Kidney capillary endothelial cell (primary cell): ENCODE measurements at regions not wholly inside any gene's neighbourhood (a gene's known extent, or its start where the extent isn't known, plus 50 kb on each side); places are given as distances from the start of the nearest gene placed in this dataset.
"Not testable (repeated sequence)": the region's sequence is repeated elsewhere in the genome, so short reads cannot be mapped to it uniquely, and the experiment has no call there.

Experiments
- DNase-seq: peaks from one replicate; pipeline ENCODE4 v3.0.0-alpha.2; 2018; ENCODE audit warnings: low spot score

GRCh38 chrX:65971151-65971550, 68.7 kb downstream of the VSIG4 start:
- DNase-seq, result no peak

DNA sequence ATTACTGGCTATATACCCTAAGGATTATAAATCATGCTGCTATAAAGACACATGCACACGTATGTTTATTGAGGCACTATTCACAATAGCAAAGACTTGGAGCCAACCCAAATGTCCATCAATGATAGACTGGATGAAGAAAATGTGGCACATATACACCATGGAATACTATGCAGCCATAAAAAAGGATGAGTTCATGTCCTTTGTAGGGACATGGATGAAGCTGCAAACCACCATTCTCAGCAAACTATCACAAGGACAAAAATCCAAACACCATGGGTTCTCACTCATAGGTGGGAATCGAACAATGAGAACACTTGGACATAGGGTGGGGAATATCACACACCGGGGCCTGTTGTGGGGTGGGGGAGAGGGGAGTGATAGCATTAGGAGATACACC, 72.7 kb downstream of the VSIG4 start:
- not testable (repeated sequence) for DNase-seq

DNA sequence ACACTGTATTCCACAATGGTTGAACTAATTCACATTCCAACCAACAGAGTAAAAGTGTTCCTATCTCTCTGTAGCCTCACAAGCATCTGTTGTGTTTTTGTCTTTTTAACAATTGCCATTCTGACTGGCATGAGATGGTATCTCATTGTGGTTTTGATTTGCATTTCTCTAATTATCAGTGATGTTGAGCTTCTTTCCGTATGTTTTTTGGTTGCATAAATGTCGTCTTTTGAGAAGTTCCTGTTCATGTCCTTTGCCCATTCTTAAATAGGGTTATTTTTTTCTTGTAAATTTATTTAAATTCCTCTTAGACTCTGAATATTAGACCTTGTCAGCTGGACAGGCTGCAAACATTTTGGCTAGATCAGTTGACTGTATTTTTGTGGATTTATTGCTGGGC, 78.2 kb downstream of the VSIG4 start:
- no peak for DNase-seq

GRCh38 chrX:65948103-65948502, 91.8 kb downstream of the VSIG4 start:
- no peak for DNase-seq

GRCh38 chrX:65941775-65942174, 98.1 kb downstream of the VSIG4 start:
- no peak for DNase-seq

GRCh38 chrX:65933085-65933589, 106.7 kb downstream of the VSIG4 start:
- no peak for DNase-seq

- DNase-seq, result no peak
Measured at GRCh38 chrX:65932173-65933084, 107.5 kb downstream of the VSIG4 start.

GRCh38 chrX:65928522-65928921, 111.4 kb downstream of the VSIG4 start:
- no peak for DNase-seq

GRCh38 chrX:65927386-65927785, 112.5 kb downstream of the VSIG4 start:
- DNase-seq, result not testable (repeated sequence)

- no peak for DNase-seq
Measured at GRCh38 chrX:65926095-65927019, 113.5 kb downstream of the VSIG4 start.

GRCh38 chrX:65925592-65925991, 114.3 kb downstream of the VSIG4 start:
- DNase-seq, result no peak

GRCh38 chrX:65925005-65925404, 114.9 kb downstream of the VSIG4 start:
- no peak for DNase-seq

DNA sequence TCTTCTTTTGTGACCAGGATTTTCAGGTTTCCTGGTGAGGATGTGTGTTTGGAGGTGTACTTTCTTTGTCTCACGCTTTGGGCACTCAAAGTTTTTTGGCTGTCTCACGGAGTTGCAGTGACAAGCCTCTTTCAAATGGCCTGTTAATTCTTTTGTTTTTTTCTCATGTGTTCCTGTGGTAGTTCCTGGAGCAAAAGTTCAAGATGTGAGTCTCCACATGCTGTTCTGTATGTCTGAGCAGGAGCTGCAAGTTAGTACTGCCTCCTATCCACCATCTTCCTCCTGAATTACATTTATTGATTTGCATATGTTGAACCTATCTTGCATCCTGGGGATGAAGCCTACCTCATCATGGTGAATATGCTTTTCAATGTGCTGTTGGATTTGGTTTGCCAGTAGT, 118.5 kb downstream of the VSIG4 start:
- DNase-seq, result no peak

DNA sequence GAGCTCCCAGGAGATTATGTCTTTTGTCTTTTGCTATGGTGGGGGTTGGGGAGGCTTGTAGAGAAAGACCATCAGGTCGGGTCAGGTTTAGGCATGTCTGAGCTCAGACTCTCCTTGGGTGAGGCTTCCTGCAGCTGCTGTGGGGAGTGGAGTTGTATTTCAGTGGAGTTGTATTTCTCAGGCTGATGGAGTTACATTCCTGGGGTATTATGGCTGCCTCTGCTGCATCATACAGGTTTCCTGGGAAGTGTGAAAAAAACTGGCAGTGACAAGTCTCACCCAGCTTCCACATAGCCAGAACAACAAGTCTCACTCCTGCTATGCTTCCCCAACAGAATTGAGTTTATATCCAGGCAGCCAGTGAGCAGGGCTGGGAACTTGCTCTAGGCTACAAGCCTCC, 119.3 kb downstream of the VSIG4 start:
- no peak for DNase-seq

DNA sequence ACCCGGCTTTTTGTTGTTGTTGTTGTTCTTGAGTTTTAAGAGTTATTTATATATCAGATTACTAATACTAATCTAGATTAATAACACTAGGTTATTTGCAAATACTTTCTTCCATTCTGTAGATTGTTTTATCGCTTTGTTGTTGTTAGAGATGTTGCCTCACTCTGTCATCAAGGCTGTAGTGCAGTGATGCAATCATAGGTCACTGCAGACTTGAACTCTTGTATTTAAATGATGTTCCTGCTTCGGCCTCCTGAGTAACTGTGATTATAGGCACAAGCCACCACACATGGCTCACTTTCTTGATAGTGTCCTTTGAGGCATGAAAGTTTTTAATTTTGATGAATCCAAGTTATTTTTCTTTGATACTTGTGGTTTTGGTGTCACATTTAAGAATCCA, 129.0 kb downstream of the VSIG4 start:
- no peak for DNase-seq

DNA sequence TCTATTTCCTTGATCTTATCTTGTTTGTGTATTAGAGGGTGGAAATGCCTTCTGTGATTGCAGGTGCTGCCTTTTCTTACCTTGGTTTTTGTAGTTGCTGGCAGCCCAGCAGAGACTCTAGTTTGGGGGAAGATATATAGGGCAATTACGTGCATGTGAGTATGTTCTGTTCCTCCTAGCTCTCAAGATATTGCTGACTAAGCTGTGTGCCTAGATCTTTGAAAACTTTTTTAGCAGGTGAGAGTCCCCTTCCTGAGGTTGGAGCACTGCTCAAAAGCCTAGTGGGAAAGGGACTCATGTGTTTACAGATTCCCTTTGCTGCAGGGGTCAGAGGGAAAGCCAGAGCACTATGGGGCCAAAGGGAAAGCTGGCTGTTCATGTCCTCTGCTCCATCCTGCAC, 136.1 kb downstream of the VSIG4 start:
- no peak for DNase-seq

GRCh38 chrX:65902011-65902410, 137.9 kb downstream of the VSIG4 start:
- no peak for DNase-seq

GRCh38 chrX:65900850-65901844, 138.7 kb downstream of the VSIG4 start:
- no peak for DNase-seq

DNA sequence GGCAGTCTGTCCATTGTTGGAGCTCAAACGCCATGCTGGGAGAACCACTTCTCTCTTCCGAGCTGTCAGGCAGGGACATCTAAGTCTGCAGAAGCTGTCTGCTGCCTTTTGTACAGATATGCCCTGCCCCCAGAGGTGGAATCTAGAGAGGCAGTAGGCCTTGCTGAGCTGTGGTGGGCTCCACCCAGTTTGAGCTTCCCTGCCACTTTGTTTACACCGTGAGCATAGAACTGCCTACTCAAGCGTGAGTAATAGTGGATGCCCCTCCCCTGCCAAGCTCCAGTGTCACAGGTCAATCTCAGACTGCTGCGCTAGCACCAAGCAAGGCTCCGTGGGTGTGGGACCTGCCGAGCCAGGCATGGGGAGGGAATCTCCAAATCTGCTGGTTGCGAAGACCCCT, 145.7 kb downstream of the VSIG4 start:
- DNase-seq, result no peak

DNA sequence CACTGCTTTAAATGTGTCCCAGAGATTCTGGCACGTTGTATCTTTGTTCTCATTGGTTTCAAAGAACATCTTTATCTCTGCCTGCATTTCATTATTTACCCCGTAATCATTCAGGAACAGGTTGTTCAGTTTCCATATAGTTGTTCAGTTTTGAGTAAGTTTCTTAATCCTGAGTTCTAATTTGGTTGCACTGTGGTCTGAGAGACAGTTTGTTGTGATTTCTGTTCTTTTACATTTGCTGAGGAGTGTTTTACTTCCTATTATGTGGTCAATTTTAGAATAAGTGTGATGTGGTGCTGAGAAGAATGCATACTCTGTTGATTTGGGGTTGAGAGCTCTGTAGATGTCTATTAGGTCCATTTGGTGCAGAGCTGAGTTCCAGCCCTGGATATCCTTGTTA, 148.1 kb downstream of the VSIG4 start:
- not testable (repeated sequence) for DNase-seq

DNA sequence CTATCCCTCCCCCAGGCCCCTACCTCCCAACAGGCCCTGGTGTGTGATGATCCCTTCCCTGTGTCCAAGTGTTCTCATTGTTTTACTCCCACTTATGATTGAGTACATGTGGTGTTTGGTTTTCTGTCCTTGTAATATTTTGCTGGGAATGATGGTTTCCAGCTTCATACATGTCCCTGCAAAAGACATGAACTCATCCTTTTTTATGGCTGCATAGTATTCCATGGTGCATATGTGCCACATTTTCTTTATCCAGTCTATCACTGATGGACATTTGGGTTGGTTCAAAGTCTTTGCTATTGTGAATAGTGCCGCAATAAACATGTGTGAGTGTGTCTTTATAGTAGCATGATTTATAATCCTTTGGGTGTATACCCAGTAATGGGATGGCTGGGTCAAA, 151.7 kb downstream of the VSIG4 start:
- not testable (repeated sequence) for DNase-seq
